Lower leg skin (tissue), 3 donors: ENCODE measurements at regions not wholly inside any gene's neighbourhood (a gene's known extent, or its start where the extent isn't known, plus 50 kb on each side); places are given as distances from the start of the nearest gene placed in this dataset.

Source experiments
- CTCF ChIP-seq, 3 donors: fragments of 450-650 bp; IDR thresholded peaks; one replicate each; pipeline ENCODE4 v1.5.1; 2016; ENCODE audit warnings: antibody characterized with exemption in 3 of 3, mild to moderate bottlenecking in 3 of 3, moderate library complexity in 2 of 3
- POLR2A ChIP-seq, 2 donors: fragments of 450-650 bp; IDR thresholded peaks; one replicate each; pipeline ENCODE4 v1.6.1; 2016 to 2017; ENCODE audit warnings: antibody characterized with exemption in 2 of 2, mild to moderate bottlenecking in 1 of 2, moderate library complexity in 1 of 2

- TF ChIP-seq CTCF (IDR thresholded peaks at IDR 0.05) (no peak), POLR2A (IDR thresholded peaks at IDR 0.05) (no peak)
Measured at GRCh38 chr10:8455181-8455580, 400.7 kb downstream of the GATA3 start.
